Fibroblast of peridontal ligament (primary cell): ENCODE measurements at regions not wholly inside any gene's neighbourhood (a gene's known extent, or its start where the extent isn't known, plus 50 kb on each side); places are given as distances from the start of the nearest gene placed in this dataset.

Experiments
- DNase-seq: peaks from one replicate; pipeline ENCODE4 v3.0.0-alpha.2; 2010; ENCODE audit errors: extremely low read depth

- DNase-seq, result no peak
These were observed 725.6 kb upstream of the SLITRK5 start for GRCh38 chr13:86945584-86945983.

- DNase-seq, result no peak
These were observed 724.4 kb upstream of the SLITRK5 start for GRCh38 chr13:86946734-86947133.

GRCh38 chr13:86954341-86954740, 716.8 kb upstream of the SLITRK5 start:
- no peak for DNase-seq

GRCh38 chr13:86960876-86961275, 710.3 kb upstream of the SLITRK5 start:
- peak; percentile 2 for DNase-seq

GRCh38 chr13:86974251-86974994, 696.7 kb upstream of the SLITRK5 start:
- no peak for DNase-seq

GRCh38 chr13:86974995-86975328, 696.2 kb upstream of the SLITRK5 start:
- no peak for DNase-seq

GRCh38 chr13:86976521-86977324, 694.4 kb upstream of the SLITRK5 start:
- peak; percentile 15 for DNase-seq

- DNase-seq, result peak; percentile 3
These were observed 684.7 kb upstream of the SLITRK5 start for GRCh38 chr13:86986448-86986847.

GRCh38 chr13:86992251-86992650, 678.9 kb upstream of the SLITRK5 start:
- DNase-seq, result no peak

GRCh38 chr13:87003265-87003664, 667.9 kb upstream of the SLITRK5 start:
- no peak for DNase-seq

- no peak for DNase-seq
These were observed 665.7 kb upstream of the SLITRK5 start for GRCh38 chr13:87005511-87005910.

GRCh38 chr13:87035526-87035925, 635.6 kb upstream of the SLITRK5 start:
- DNase-seq, result no peak

- no peak for DNase-seq
These were observed 628.2 kb upstream of the SLITRK5 start for GRCh38 chr13:87042946-87043345.

GRCh38 chr13:87052731-87053130, 618.4 kb upstream of the SLITRK5 start:
- peak; percentile 8 for DNase-seq

- DNase-seq, result peak; percentile 14
These were observed 613.2 kb upstream of the SLITRK5 start for GRCh38 chr13:87057807-87058520.

GRCh38 chr13:87058786-87059329, 612.3 kb upstream of the SLITRK5 start:
- DNase-seq, result no peak

- DNase-seq, result no peak
These were observed 592.0 kb upstream of the SLITRK5 start for GRCh38 chr13:87078947-87079795.

GRCh38 chr13:87080100-87080779, 590.9 kb upstream of the SLITRK5 start:
- no peak for DNase-seq

GRCh38 chr13:87084192-87084591, 587.0 kb upstream of the SLITRK5 start:
- no peak for DNase-seq

GRCh38 chr13:87087741-87088140, 583.4 kb upstream of the SLITRK5 start:
- no peak for DNase-seq

GRCh38 chr13:87089391-87089790, 581.8 kb upstream of the SLITRK5 start:
- peak; percentile 64 for DNase-seq
